Activated naive CD8-positive, alpha-beta T cell treated with anti-CD3 and anti-CD28 coated beads for 36 hours (primary cell): ENCODE measurements at regions not wholly inside any gene's neighbourhood (a gene's known extent, or its start where the extent isn't known, plus 50 kb on each side); places are given as distances from the start of the nearest gene placed in this dataset.

Source experiments
- DNase-seq: peaks from one replicate; pipeline ENCODE4 v3.0.0; 2021
- H3K27ac Mint-ChIP-seq: one replicate; pipeline ENCODE4 v1.8.0; 2022; ENCODE audit warnings: mild to moderate bottlenecking, moderate library complexity, mixed read lengths
- H3K27me3 Mint-ChIP-seq: one replicate; pipeline ENCODE4 v1.8.0; 2022; ENCODE audit warnings: mild to moderate bottlenecking, mixed read lengths
- H3K36me3 Mint-ChIP-seq: one replicate; pipeline ENCODE4 v1.8.0; 2021; ENCODE audit warnings: mild to moderate bottlenecking, mixed read lengths
- H3K4me1 Mint-ChIP-seq: one replicate; pipeline ENCODE4 v1.8.0; 2021; ENCODE audit warnings: mixed read lengths
- H3K4me3 Mint-ChIP-seq: one replicate; pipeline ENCODE4 v1.8.0; 2022; ENCODE audit warnings: mild to moderate bottlenecking, moderate library complexity, mixed read lengths
- H3K9me3 Mint-ChIP-seq: one replicate; pipeline ENCODE4 v1.8.0; 2022; ENCODE audit warnings: mixed read lengths

- DNase-seq: no peak
- H3K4me1 Mint-ChIP-seq: no peaks in the 10 kb centered on the region
- no peak overlapping the region for H3K27ac Mint-ChIP-seq
- no peaks in the 10 kb centered on the region for H3K27me3 Mint-ChIP-seq
- H3K36me3 Mint-ChIP-seq: peaks cover 2% of the 10 kb centered on the region
- H3K4me3 Mint-ChIP-seq: no peak overlapping the region
- peaks cover 11% of the 10 kb centered on the region for H3K9me3 Mint-ChIP-seq
These were observed 50.8 kb upstream of the CTNNB1 start for GRCh38 chr3:41148478-41148877.

GRCh38 chr3:41148901-41149300 lies 50.4 kb upstream of the CTNNB1 start:
- Mint-ChIP-seq H3K27ac (no peak overlapping the region), H3K4me3 (no peak overlapping the region), H3K9me3 (peaks cover 11% of the 10 kb centered on the region), H3K27me3 (no peaks in the 10 kb centered on the region), H3K36me3 (peaks cover 2% of the 10 kb centered on the region), H3K4me1 (no peaks in the 10 kb centered on the region)
- no peak for DNase-seq
